Activated CD4-positive, alpha-beta T cell treated with anti-CD3 and anti-CD28 coated beads, Interleukin-2, amount 50 U/mL, for 16 hours (primary cell): ENCODE measurements at regions not wholly inside any gene's neighbourhood (a gene's known extent, or its start where the extent isn't known, plus 50 kb on each side); places are given as distances from the start of the nearest gene placed in this dataset.
A peak's percentile ranks its signal among the peaks of the same experiment; 100 is the strongest.
"Not testable (repeated sequence)": the region's sequence is repeated elsewhere in the genome, so short reads cannot be mapped to it uniquely, and the experiment has no call there.

ENCODE experiments used
- DNase-seq: peaks from one replicate; pipeline ENCODE4 v3.0.0-alpha.2; 2020

DNA sequence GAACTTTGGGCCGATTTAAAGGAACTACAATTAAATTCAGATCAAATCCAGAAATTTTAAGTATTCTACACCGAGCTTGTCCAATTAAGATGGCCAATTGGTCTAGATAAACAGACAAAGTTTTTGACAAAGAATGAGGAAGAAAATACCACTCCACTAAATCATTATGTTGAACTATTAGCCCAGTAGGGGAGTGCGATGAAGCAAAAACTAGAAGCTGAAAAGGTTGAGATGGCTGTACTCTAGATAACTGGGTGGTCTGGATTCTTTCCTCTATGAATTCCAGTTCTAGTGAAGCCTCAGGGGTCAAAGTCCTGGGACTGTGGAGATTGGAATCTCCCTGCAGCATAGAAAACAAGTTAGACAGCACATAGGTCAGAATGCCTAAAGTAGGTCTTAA lies 418.9 kb upstream of the IMPG1 start:
- not testable (repeated sequence) for DNase-seq

DNA sequence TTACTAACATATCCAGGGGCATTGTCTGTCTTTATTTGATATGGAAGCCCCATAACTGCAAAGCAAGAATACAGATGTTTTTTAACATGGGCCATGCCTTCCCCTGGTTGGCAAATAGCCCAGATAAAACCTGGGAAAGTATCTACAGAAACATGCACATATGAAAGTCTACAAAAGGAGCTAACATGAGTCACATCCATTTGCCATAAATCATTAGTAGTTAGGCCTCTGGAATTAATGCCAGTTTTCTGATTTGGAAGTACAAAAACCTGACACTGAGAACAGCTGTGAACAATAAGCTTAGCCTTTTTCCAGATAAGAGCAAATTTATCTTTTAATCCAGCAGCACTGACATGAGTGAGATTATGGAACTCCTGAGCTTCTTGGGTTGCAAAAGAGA lies 418.0 kb upstream of the IMPG1 start:
- DNase-seq, result no peak

DNA sequence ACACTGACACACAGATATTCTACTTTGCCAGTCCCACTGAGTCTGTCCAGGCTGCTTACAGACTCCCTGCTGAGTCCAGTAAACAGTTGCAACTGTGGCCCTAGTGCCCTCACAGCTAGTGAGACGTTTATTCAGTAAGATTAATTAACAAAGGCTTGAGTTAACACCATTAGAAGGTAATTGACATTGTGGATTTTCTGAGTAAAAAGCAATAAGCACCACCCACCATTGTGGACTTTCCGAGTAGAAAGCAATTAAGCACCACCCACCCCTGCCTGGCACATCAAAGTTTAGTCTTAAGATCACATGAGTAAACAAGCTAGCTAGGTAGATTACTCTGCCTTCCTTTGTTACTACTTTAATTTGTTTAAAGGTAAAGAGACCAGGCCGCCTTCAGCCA lies 408.6 kb upstream of the IMPG1 start:
- no peak for DNase-seq

DNA sequence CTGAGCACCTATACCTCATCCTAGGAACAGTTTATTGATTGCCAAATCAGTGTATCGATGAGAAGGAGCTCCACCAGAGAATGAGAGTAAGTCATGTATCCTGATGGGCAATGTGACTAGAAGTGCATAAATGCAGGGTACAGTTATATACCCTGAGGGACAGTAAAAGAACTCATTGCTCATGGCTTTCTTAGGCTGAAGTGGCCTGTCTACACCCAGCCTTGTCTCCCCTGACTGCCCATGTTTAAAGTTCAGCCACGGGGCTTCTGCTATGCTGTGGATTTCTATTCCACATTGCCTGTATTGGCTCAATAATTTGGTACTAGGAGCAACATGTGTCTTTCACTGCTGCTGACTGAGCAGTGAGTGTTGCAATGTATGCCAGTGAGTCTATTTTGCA lies 400.4 kb upstream of the IMPG1 start:
- no peak for DNase-seq

DNA sequence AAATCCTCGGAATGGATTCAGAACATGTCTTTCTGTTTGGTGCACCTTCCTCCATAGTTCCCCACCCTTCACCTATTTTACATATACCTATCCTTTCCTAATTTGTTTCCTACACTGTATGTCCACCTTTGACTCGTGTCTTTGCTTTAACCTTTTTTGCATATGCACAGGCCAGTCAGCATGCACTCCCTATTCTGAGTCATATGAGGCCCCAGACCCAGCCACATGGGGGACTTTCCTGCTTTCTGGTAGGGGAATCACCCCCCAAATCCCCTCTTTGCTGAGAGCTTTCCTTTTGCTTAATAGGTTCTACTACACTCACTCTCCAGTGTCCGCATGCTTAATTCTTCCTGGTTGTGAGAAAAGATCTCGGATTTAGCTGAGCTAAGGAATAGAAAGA lies 393.8 kb upstream of the IMPG1 start:
- DNase-seq, result no peak

DNA sequence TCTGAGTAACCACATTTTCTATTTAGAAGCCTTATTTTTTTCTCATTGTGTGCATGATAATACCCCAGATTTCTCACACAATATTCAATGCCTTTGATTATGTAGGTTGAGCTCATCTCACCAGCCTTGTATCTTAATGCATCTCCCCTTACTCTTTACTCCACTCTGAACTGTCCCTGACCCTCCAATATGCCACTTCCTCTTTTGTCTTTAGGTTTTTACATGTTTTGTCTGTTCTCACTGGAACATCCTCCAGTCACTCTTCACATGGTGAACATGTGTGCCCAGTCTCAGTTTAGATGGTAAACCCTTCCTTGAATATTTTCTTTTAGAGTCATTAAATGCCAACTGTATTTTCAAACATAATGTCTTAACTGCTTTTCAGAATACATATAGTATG lies 392.9 kb upstream of the IMPG1 start:
- no peak for DNase-seq

DNA sequence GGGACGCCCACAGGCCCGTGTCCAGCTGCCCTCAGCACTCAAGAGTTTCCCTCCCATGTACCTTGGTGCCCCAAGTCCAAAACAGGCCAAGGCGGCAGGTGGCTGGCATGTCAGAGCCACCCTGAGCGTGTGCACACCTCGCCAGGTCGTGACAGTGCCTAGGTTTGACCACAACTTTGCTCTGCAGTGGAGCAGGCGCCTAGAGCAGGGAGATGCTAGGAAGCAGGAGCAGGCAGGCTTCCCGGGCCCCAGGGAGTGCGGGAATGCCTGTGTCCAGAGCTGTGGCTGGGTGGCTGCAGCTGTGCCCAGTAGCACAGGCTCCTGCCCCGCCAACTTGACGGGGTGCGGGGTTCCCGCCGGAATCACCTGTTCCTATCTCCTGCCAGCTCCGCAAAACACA lies 380.8 kb upstream of the IMPG1 start:
- DNase-seq, result no peak

DNA sequence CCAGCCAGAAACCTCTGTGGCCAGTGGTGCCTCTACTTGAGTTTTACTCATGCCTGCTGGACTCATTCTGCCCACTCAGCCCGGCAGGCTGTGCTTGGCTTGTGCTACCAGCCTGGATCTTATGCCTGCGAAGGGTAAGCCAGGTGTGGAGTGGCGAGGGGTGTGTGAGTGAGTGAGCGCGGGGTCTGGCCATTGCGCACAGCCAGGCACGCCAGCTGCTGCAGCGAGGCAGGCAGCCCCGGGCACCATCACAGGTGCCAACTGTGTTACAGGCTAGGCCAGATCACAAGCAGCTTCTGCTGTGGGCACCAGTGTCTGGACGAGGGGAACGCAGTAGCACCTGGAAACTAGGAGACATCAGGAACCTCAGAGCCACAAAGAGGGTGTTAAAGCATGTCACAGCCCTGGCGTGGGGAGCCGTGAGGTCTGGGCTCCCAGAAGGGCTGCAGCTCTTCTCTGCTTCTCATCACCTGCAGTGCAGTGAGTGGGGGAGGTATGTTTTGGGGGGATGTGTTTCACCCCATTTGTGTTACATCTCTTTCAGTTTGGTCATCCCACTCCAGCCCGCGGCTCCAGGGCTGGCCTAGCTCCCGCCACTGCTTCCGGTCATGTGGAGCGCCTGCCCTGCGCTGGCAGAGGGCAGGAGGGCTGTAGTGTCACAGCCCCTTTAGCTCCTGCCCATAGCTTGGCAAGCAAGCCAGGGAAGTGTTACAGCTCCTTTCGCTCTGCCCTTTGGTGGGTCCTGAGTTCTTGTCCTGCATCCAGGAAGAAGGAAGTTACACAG lies 379.7 kb upstream of the IMPG1 start:
- no peak for DNase-seq

DNA sequence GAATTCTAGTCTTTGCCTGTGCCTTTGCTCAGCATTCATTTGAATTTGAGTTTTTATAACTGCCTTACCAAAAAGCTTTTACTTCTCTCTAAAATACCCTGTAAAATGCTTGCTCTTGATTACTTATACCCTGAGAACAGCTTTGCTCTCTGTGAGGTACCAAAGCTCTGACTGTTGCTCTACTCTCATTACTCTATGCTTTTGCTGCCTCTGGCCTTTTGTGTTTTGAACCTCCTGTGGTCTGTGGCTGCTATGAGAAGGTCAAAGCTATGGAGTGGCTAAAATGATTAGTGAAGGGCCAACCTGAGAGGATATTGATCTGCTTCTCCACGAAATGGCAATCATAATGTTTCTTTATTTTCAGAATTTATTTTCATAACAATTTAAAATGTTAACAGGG lies 375.6 kb upstream of the IMPG1 start:
- no peak for DNase-seq

DNA sequence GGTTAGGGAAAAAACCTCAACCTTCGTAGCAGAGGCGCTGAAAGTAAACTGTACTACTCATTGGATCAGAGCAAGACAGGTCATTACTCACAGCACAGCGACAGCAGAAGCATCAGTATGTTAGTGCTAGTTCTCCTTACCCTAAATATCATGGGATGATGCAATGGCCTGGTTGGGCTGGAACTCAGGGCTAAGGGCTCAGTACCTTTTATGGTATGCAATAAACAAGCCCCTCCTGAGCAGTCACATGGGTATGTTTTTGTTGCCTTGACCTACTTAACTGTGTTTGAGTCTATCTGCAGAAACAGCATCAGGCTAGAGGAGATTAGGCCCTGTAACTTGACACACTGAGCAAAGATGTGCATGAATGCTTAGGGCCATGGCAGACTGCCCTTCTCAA lies 369.4 kb upstream of the IMPG1 start:
- no peak for DNase-seq

DNA sequence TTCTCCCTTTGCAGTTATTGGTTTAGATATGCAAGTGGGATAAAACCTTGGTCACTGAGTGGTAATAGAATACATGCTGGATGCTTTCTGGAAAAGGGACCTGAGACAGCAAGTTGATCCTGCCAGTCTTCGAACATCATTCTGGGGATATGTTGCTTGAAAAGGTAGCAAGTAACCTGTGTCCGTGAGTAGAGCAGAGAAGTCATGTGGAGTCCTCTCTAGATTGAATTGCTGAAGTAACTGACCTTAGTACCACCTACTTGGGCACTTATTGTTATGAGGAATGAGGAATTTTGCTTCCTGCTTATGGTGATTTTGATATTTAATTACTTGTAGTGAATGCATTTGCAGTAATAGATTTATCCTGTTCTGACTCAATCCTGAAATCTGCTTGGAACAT lies 367.3 kb upstream of the IMPG1 start:
- DNase-seq, result no peak

DNA sequence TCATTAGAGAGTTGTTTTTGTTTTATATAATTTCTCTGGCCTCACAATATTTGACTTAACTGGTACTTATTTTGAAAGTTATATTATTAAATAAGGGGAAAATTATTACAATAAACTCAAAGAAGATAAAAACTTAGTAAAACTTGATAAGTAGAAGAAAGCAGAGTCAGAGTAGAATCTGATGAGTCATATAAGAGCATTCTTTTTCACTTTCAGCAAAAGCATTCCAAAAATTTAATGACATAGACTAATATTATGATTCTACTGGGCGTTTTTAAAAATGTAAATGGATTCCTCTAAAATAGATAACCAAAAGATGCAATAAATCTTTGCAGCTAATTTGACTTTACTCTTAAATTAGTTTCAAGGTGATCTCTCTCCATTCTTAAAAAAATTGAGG lies 366.3 kb upstream of the IMPG1 start:
- DNase-seq, result no peak

DNA sequence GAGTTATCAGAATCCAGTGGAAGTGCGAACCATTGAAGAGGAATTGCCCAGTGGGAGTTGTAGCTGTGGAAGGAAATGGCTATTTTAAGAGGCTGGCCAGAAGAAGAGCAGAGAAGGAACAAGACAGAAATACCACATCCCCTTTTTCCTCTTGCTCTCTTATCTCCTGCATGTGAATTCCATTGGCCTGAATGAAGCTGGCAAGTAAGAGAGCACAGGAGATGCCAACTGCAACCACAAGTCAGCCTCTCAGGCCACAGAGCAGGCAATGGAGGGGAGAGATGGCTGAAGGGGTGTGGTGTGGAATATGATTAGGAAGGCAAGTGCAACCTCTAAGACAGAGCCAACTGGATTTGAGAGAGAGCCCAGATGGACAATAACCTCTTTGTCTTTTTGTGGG lies 362.7 kb upstream of the IMPG1 start:
- DNase-seq, result no peak

DNA sequence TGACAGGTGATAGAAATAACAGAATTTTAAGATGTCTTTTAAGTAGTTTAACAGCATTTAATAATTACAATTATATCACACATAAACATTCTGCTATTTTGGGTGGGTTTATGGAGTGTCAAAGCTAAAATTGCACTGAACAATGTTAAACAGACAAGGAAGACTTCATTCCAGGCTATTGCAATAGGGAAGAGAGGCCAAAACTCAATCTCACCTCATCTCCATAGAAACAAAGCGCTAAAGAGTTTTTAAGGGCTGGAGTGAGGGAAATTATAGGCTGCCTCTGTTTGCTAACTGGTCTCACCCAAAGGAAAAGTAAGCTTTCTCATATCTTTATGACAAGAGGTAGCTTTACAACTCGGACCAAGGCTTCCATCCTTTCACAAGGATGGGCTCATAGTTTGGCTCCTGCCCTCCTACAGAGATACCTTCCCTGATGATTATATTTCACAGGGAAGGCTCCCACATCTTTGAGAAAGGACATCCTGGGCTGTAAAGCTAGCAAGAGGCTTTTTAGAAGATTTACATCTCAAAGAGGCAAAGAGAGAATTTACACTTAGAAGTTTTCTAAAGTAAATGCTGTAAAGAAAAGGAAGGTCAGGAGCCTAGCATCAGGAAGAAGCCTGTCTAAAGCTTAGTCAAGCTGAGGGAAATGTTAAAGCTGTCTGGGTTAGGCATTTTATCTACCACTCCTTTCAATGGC lies 350.2 kb upstream of the IMPG1 start:
- no peak for DNase-seq

DNA sequence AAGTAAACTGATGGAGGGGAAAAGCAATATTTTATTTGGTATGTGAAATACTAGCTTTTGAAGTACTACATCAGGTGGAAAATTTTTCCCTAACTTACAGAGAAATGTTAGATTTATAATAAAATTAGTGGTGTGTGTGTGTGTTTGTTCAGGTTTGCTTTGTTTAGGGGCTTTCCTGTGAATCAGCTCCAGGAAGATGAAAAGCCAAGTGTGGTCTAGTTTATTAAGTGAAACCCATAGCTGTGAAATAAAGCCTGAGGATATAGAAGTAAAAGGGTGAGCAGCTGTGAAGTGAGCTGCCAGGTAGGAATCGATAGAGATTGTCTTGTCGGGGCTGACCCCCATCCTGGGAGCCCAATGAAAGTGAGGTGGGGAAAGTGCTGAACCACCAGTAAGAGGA lies 347.6 kb upstream of the IMPG1 start:
- DNase-seq, result no peak

DNA sequence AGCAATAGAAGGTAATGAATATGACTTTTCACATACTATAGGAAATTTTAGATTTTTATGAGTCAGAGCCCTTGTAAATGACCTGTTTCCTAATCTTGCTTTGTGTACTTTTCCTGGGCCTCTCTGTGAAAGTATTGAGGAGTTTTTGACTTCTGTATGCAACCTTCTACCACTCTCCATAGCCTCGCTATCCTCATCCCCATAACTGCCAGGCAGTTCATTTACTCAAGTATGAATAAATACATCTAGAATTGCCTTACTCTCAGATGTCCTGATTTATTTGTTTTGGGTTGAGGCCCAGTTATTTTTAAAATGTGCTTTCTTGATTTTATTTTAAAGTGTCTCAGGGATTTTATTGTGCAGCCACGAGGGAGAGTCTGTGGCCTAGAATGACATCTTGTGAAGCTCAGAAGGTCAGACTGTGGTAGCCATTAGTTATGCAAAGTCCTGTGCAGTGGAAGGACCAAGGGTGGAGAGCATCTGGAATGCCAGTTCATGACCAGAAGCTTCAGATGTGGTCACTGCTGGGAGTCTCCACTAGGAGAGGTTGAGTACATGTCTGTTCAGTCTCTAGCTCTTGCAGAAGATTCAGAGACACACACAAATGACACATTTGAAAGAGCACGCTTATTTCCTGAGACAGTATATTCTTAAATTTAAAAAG lies 346.2 kb upstream of the IMPG1 start:
- DNase-seq, result no peak

DNA sequence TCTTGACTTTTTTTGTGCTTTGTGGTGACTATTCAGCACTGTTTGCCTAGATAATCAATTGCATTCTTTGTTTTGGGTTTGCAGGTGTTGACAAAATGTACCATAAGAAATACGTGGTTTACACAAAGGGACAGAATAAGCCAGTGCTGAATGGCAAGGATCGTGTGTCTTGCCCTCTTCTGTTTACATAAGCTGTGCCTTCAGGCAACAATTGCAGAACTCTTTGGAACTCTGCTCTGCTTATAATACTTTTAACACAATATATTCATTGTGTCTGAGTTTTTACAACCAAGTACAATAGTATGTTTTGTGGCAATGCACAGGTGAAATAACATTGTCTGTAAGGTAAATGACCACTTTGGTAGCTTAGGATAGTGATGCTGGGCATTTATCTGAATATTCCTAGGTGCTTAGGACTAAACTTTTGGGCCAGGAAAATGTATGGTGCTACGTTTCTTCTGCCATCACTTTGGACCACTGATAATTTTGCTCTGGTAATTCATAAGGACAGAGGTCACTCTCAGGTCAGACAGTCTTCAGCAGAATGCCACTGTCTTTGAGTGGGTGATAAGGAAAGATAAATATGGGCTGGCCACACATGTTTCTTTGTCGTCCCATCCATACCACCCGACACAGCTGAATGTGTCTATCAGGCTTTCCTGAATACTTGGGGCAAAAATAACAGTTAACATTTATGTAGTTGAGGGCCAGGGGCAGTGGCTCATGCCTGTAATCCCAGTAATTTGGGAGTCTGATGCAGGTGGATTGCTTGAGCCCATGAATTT lies 344.6 kb upstream of the IMPG1 start:
- DNase-seq, result no peak

DNA sequence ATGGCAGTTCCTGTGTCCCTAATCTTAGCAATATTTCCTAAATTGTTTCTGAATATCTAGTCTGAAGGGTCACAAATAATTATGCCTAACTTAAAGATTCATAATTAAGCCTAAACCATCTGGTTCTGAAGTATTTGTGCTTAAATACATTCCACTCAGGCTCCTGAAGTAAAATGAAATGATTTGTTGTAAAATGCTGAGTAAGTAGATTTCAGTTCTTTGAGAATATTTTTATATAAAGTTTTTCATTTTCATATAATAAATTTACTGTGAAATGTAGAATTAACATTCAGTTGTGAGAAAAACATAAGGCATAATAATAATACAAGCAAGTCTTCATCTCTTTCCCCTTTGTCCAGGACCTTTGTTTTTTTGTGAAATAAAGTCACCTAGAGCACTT lies 330.6 kb upstream of the IMPG1 start:
- no peak for DNase-seq

DNA sequence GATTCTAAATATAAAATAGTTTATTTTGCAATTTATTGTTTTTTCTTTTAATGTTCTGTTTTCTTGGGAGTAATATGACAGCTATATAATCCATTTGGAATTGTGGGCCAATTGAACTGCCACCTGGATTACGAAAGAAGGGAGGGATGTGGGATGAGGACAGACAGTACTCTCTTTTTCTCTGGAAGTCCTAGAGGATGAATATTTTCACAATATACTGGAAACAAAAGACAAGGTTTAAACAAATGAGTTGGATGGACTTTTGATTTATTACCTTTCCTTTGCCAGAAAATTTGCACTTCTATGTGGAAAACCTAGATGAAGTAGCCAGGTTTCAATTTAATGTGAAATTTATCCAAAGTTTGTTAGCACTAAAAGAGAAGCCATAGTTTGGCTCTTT lies 325.5 kb upstream of the IMPG1 start:
- DNase-seq, result no peak

DNA sequence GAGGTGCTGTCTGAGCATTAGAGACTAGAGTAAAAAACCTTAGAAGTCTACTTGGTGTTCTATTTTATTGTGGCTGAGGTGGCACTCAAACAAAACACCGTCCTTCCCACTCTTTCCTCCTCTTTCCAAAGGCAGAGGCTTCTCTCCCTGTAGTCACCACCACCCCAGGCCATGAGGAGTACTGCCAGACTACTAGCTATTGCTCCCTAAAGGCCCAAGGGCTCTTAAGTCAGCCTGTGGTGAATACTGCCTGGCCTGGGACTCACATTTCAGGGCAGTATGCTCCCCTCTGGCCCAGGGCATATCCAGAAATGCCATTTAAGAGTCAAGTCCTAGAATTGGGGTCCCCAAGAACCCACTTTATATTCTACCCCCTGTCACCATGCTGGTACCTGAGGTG lies 309.7 kb upstream of the IMPG1 start:
- no peak for DNase-seq

DNA sequence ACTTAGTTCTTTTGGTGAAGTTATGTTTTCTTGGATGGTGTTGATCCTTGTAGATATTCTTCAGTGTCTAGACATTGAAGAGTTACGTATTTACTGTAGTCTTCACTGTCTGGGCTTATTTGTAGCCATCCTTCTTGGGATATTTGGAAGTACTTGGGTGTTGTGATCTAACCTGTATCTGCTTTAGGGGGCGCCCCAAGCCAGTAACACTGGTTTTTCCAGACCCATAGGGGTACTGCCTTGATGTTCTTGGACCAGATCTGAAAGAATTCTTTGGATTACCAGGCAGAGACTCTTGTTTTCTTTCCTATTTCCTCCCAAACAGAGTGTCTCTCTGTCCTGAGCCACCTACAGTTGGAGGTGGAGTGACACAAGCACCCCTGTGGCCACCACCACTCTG lies 309.1 kb upstream of the IMPG1 start:
- no peak for DNase-seq

DNA sequence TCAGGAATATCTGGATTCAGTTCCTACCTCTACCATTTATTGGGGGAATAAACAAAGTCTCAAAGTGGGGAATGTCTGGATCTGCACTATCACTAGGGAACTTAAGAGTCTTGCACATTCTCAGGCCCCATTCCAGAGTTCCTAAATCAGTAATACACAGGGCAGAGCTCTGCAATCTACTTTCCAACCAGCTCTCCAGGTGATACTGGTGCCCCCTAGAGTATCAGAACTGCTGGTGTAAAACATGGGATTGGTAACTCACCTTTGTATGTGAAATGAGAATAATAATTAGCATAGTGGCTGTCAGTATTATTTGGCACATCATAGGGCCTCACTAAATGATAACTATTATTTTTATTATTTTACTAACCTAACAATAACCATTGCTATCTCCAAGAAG lies 278.8 kb upstream of the IMPG1 start:
- peak; percentile 2 for DNase-seq

DNA sequence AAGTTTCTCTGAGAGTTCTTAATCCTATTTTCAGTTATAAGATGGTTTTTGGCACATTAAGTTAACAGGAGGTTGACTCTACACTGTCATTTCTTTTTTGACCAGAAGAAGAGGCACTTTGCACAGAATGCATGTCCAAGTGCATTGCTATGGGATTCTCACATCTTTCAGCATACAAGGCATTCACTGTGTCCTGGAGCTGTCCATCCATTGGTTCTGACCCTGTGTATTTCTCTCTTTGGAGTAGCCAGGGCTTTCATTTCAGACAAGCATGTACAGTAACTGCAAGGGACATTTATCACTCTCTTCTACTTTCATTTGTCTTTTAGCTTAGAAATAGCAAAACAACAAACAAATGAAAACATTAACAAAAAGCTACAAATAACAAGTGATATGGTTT lies 275.1 kb upstream of the IMPG1 start:
- DNase-seq, result no peak
